B cell (primary cell): ENCODE measurements at regions not wholly inside any gene's neighbourhood (a gene's known extent, or its start where the extent isn't known, plus 50 kb on each side); places are given as distances from the start of the nearest gene placed in this dataset.

Experiments
- ATAC-seq: fragments of 200-7000 bp; cut with Tn5 transposase; one replicate; pipeline ENCODE4 v1.10.0; 2021; ENCODE audit warnings: low read depth, mild to moderate bottlenecking, moderate number of reproducible peaks, moderate library complexity
- CTCF ChIA-PET: fragments of 350-600 bp; sonication (Branson Sonifier 250); formaldehyde crosslinking; loops from one replicate; lab custom pipeline; 2021; ENCODE audit warnings: antibody characterized with exemption, inconsistent platforms; lab: Charles Lee
- POLR2A ChIA-PET: fragments of 350-600 bp; sonication (Branson Sonifier 250); formaldehyde crosslinking; loops from one replicate; lab custom pipeline; 2021; ENCODE audit warnings: antibody characterized with exemption; lab: Charles Lee
- DNase-seq: peaks from one replicate; pipeline ENCODE4 v3.0.0; 2013
- H2AFZ ChIP-seq: 2 replicates; pipeline ENCODE4 v1.6.1; 2012; ENCODE audit warnings: mild to moderate bottlenecking, low read depth, low read length; ENCODE audit not compliant: insufficient read depth, poor library complexity, severe bottlenecking
- H3K27ac ChIP-seq, 2 donors: 1 replicate in 1 of 2; 2 replicates in 1 of 2; pipeline ENCODE4 v1.5.1; 2012 to 2013; ENCODE audit warnings: low read length in 2 of 2, mild to moderate bottlenecking in 2 of 2, moderate library complexity in 1 of 2
- H3K27me3 ChIP-seq, 4 experiments: fragments of 200-600 bp in 1 of 4; sonication (generic) in 1 of 4; replicated peaks in 1 of 4; 1 replicate in 2 of 4; 2 replicates in 2 of 4; pipeline versions ENCODE4 v1.6.1 to v1.7.0; 2013 to 2016; ENCODE audit warnings: low read length in 3 of 4, mild to moderate bottlenecking in 2 of 4, mixed read lengths in 1 of 4, moderate library complexity in 1 of 4; ENCODE audit not compliant: insufficient read depth in 4 of 4, control insufficient read depth in 3 of 4; ENCODE audit errors: control extremely low read depth in 1 of 4
- H3K36me3 ChIP-seq, 2 experiments: replicated peaks in 1 of 2; 1 replicate in 1 of 2; 2 replicates in 1 of 2; pipeline versions ENCODE4 v1.6.1 to v1.7.1; 2013; ENCODE audit warnings: low read length in 1 of 2; ENCODE audit not compliant: insufficient read depth in 2 of 2, control insufficient read depth in 1 of 2; ENCODE audit errors: control extremely low read depth in 1 of 2, extremely low read depth in 1 of 2
- H3K4me1 ChIP-seq, 2 donors: fragments of 200-600 bp in 1 of 2; sonication (generic) in 1 of 2; 1 replicate in 1 of 2; 2 replicates in 1 of 2; pipeline versions ENCODE4 v1.5.1 to v1.6.1; 2013 to 2017; ENCODE audit warnings: low read length in 2 of 2; ENCODE audit not compliant: control insufficient read depth in 2 of 2, insufficient read depth in 2 of 2
- H3K4me2 ChIP-seq: replicated peaks from 2 replicates; pipeline ENCODE3; 2012; ENCODE audit warnings: mild to moderate bottlenecking, low read depth, low read length; ENCODE audit not compliant: poor library complexity, severe bottlenecking
- H3K4me3 ChIP-seq, 5 experiments: fragments of 200-600 bp in 1 of 5; sonication (generic) in 1 of 5; 1 replicate in 3 of 5; 2 replicates in 2 of 5; pipeline versions ENCODE4 v1.5.1 to v1.7.0; 2011 to 2016; ENCODE audit warnings: low read length in 4 of 5, mild to moderate bottlenecking in 4 of 5, low read depth in 2 of 5, control low read depth in 1 of 5, moderate library complexity in 1 of 5; ENCODE audit not compliant: insufficient read depth in 1 of 5; ENCODE audit errors: control extremely low read depth in 1 of 5, extremely low read depth in 1 of 5
- H3K79me2 ChIP-seq: fragments of 200-600 bp; sonication (generic); one replicate; pipeline ENCODE4 v1.6.0; 2016; ENCODE audit warnings: low read length; ENCODE audit not compliant: control insufficient read depth, insufficient read depth
- H3K9ac ChIP-seq: fragments of 200-600 bp; sonication (generic); 2 replicates; pipeline ENCODE4 v1.6.1; 2017; ENCODE audit warnings: mild to moderate bottlenecking, low read length, moderate library complexity
- H3K9me3 ChIP-seq, 3 donors: one replicate each; pipeline versions ENCODE4 v1.6.1 to v1.7.1; 2013; ENCODE audit warnings: low read length in 2 of 3; ENCODE audit not compliant: control insufficient read depth in 2 of 3, insufficient read depth in 1 of 3; ENCODE audit errors: control extremely low read depth in 1 of 3
- H4K20me1 ChIP-seq: 2 replicates; pipeline ENCODE4 v1.6.0; 2012; ENCODE audit warnings: mild to moderate bottlenecking, low read length; ENCODE audit not compliant: insufficient read depth, control insufficient read depth, poor library complexity, severe bottlenecking
- H3K27ac Mint-ChIP-seq: one replicate; pipeline ENCODE4 v1.8.0; 2021; ENCODE audit warnings: mixed read lengths
- H3K27me3 Mint-ChIP-seq: one replicate; pipeline ENCODE4 v1.8.0; 2021; ENCODE audit warnings: mixed read lengths
- H3K4me1 Mint-ChIP-seq: one replicate; pipeline ENCODE4 v1.8.0; 2021; ENCODE audit warnings: mixed read lengths
- H3K4me3 Mint-ChIP-seq: one replicate; pipeline ENCODE4 v1.8.0; 2021; ENCODE audit warnings: mixed read lengths
- H3K9me3 Mint-ChIP-seq: one replicate; pipeline ENCODE4 v1.8.0; 2022; ENCODE audit warnings: mixed read lengths; ENCODE audit not compliant: insufficient read depth
- CTCF ChIP-seq: fragments of 200-600 bp; IDR thresholded peaks from one replicate; pipeline ENCODE4 v1.8.0; 2022; ENCODE audit warnings: antibody characterized with exemption, mild to moderate bottlenecking
- EZH2 ChIP-seq: IDR thresholded peaks from 2 replicates; pipeline ENCODE4 v1.6.1; 2012; ENCODE audit warnings: borderline replicate concordance, low read depth, mild to moderate bottlenecking, moderate library complexity, low read length; ENCODE audit not compliant: insufficient read depth, poor library complexity, severe bottlenecking
- WGBS: methylation state at CpG from one replicate; pipeline ENCODE4 v1.1.5; 2013; ENCODE audit warnings: missing lambda C conversion rate; ENCODE audit not compliant: insufficient coverage; 5-methylcytosine and 5-hydroxymethylcytosine counted together
- intact Hi-C: fragments of 100-400 bp; cut with micrococcal nuclease; formaldehyde crosslinking; loops from one replicate; pipeline ENCODE4 v1.10.0; 2022

- peak overlapping the region; percentile 20 for H2AFZ ChIP-seq
- DNase-seq (peak; percentile 54), ATAC-seq (peak; percentile 63)
- intact Hi-C loops = loop anchor here (5.0 to 10.0 kb wide), 4 partner anchors 59 to 539 kb away; partner anchors contain the start of genes BPNT1, EPRS1 and MARK1
- H3K36me3 ChIP-seq = peaks cover 6 to 35% of the 10 kb centered on the region in 2 experiments
- no peaks in the 10 kb centered on the region for H3K27me3 ChIP-seq
- H3K4me2 ChIP-seq = peak overlapping the region; percentile 48
- Mint-ChIP-seq H3K27ac (peak overlapping the region; percentile 98), H3K27me3 (no peaks in the 10 kb centered on the region), H3K9me3 (no peaks in the 10 kb centered on the region), H3K4me1 (peaks cover 50% of the 10 kb centered on the region), H3K4me3 (peak overlapping the region; percentile 85)
- H3K27ac ChIP-seq = peak overlapping the region; percentile 83 to 88
- H3K9me3 ChIP-seq = no peaks in the 10 kb centered on the region
- peaks cover 4 to 13% of the 10 kb centered on the region in 2 donors for H3K4me1 ChIP-seq
- CTCF ChIA-PET = interaction anchor here (0.6 to 1.3 kb wide), 4 partner anchors 24 to 744 kb away, joined by 3 to 5 read pairs (median 3); no protein-coding TSS in a partner anchor
- WGBS = 84% methylated on average over 2 of the region's 5 CpGs
- TF ChIP-seq EZH2 = no peak
- TF ChIP-seq CTCF = no peak
- POLR2A ChIA-PET = interaction anchor here (0.7 kb wide), 1 partner anchor 101 kb away, joined by 3 read pairs; the partner anchor contains the start of gene BPNT1
- H4K20me1 ChIP-seq = no peaks in the 10 kb centered on the region
- H3K9ac ChIP-seq = peak overlapping the region; percentile 55
- no peaks in the 10 kb centered on the region for H3K79me2 ChIP-seq
- peak overlapping the region in 4 of 5 experiments; percentile 9 to 49 (median 26) for H3K4me3 ChIP-seq
Measured at GRCh38 chr1:219988387-219988786, 57.9 kb downstream of the EPRS1 start.

GRCh38 chr1:219987325-219987724 lies 59.0 kb upstream of the SLC30A10 start:
- no peak for TF ChIP-seq EZH2
- TF ChIP-seq CTCF = no peak
- CTCF ChIA-PET = no interaction called here
- Mint-ChIP-seq H3K4me3 (no peak overlapping the region), H3K27ac (peak overlapping the region; percentile 62), H3K27me3 (no peaks in the 10 kb centered on the region), H3K4me1 (peaks cover 50% of the 10 kb centered on the region), H3K9me3 (no peaks in the 10 kb centered on the region)
- intact Hi-C loops = loop anchor here (5.0 to 10.0 kb wide), 4 partner anchors 60 to 540 kb away; partner anchors contain the start of genes BPNT1, EPRS1 and MARK1
- POLR2A ChIA-PET = interaction anchor here (0.7 kb wide), 1 partner anchor 780 kb away, joined by 5 read pairs; no protein-coding TSS in a partner anchor
- Histone ChIP-seq H2AFZ (no peak overlapping the region), H3K9ac (no peak overlapping the region), H4K20me1 (no peaks in the 10 kb centered on the region), H3K36me3 (peaks cover 6 to 42% of the 10 kb centered on the region in 2 experiments), H3K9me3 (no peaks in the 10 kb centered on the region), H3K4me1 (peaks cover 4 to 13% of the 10 kb centered on the region in 2 donors), H3K27ac (peak overlapping the region; percentile 83 to 88), H3K4me2 (peak overlapping the region; percentile 48), H3K79me2 (no peaks in the 10 kb centered on the region), H3K27me3 (no peaks in the 10 kb centered on the region), H3K4me3 (no peak overlapping the region)
- no peak for DNase-seq
- no peak for ATAC-seq
- no CpG with 5 or more reads among the region's 2 CpGs for WGBS
